ENCODE measurements at regions not wholly inside any gene's neighbourhood (a gene's known extent, or its start where the extent isn't known, plus 50 kb on each side); places are given as distances from the start of the nearest gene placed in this dataset.

GRCh38 chrX:38935561-38935960 lies 134.3 kb downstream of the MID1IP1 start:
- Mint-ChIP-seq H3K9me3 (no peaks in the 10 kb centered on the region), H3K27me3 (no peaks in the 10 kb centered on the region), H3K36me3 (ENCODE audit: low read depth) (no peaks in the 10 kb centered on the region), H3K27ac (no peak overlapping the region), H3K4me3 (no peak overlapping the region), H3K4me1 (ENCODE audit: low read depth) (no peaks in the 10 kb centered on the region)
- POLR2A ChIA-PET, result no interaction called here
- no peak for ATAC-seq
- intact Hi-C loops (cut with micrococcal nuclease), result no loop called here
- TF ChIP-seq, protein P1, sequence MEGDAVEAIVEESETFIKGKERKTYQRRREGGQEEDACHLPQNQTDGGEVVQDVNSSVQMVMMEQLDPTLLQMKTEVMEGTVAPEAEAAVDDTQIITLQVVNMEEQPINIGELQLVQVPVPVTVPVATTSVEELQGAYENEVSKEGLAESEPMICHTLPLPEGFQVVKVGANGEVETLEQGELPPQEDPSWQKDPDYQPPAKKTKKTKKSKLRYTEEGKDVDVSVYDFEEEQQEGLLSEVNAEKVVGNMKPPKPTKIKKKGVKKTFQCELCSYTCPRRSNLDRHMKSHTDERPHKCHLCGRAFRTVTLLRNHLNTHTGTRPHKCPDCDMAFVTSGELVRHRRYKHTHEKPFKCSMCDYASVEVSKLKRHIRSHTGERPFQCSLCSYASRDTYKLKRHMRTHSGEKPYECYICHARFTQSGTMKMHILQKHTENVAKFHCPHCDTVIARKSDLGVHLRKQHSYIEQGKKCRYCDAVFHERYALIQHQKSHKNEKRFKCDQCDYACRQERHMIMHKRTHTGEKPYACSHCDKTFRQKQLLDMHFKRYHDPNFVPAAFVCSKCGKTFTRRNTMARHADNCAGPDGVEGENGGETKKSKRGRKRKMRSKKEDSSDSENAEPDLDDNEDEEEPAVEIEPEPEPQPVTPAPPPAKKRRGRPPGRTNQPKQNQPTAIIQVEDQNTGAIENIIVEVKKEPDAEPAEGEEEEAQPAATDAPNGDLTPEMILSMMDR (IDR thresholded peaks at IDR 0.05), result no peak
- no peak for DNase-seq
- CTCF ChIA-PET, result no interaction called here

DNA sequence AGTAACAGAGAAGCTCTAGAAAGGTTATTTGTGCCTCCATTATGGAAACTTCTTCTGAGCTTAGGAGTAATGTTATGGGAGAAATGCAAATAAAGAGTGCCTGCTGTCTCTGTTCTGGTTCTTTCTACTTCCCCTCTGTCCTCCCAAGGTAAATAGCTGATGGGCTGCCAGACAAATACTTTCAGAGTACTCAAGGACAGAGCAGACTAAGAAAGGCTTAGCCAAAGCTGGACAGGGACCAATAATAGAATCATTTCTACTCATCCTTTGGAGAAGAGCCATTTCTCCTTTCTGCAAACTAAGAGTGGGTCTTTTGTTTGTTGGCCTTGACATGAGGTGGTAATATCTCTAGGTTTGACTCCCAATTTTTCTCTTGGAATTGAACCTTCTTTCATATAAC lies 136.1 kb downstream of the MID1IP1 start:
- Mint-ChIP-seq H3K36me3 (ENCODE audit: low read depth) (no peaks in the 10 kb centered on the region), H3K4me3 (no peak overlapping the region), H3K4me1 (ENCODE audit: low read depth) (no peaks in the 10 kb centered on the region), H3K9me3 (no peaks in the 10 kb centered on the region), H3K27me3 (no peaks in the 10 kb centered on the region), H3K27ac (no peak overlapping the region)
- ATAC-seq (no peak), DNase-seq (no peak)
- TF ChIP-seq, protein P1 (IDR thresholded peaks at IDR 0.05), result no peak
- ChIA-PET POLR2A (no interaction called here), CTCF (no interaction called here)
- intact Hi-C loops (cut with micrococcal nuclease), result no loop called here

DNA sequence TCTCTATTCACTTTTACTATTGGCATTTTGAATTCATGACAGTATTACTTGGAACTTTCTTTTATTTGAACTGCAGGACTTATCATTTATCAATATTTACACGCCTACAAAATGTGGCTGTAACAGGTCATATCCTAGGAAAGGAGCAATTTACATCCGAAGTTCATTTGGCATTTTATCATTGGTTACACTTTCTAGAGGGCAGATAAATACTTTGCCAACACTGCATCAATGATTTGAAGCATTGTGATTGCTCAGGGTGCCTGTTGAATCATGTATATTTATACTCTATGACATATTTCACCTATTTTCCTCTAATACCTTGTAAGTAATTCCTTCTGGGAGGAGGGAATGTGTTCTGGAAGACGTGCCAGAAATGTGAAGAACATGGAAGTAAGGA lies 136.7 kb downstream of the MID1IP1 start:
- H3K27ac Mint-ChIP-seq, result no peak overlapping the region
- H3K9me3 Mint-ChIP-seq, result no peaks in the 10 kb centered on the region
- ATAC-seq, result no peak
- ChIA-PET POLR2A (no interaction called here), CTCF (no interaction called here)
- DNase-seq, result no peak
- intact Hi-C loops (cut with micrococcal nuclease), result no loop called here
- TF ChIP-seq, protein P1 (IDR thresholded peaks at IDR 0.05), result no peak
- no peaks in the 10 kb centered on the region for H3K27me3 Mint-ChIP-seq
- H3K4me3 Mint-ChIP-seq, result no peak overlapping the region
- no peaks in the 10 kb centered on the region for H3K36me3 Mint-ChIP-seq (ENCODE audit: low read depth)
- no peaks in the 10 kb centered on the region for H3K4me1 Mint-ChIP-seq (ENCODE audit: low read depth)

DNA sequence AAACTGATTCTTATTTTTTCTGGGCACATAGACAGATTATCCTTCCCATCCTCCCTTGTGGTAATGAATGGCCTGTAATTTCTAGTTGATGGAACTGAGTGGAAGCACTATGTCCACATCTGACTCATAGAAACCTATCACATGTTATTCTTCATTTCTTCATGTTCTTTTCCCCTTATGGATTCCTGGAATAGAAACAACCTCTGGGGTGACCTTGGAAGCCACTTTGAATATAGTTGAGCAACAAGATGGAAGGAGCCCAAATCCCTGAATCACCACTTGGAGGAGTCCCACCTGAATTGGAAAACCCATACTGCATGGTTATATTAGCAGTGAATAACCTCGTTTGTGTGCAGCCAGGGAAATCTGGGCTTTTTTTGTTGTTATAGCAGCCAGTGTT lies 137.8 kb downstream of the MID1IP1 start:
- no peaks in the 10 kb centered on the region for H3K27me3 Mint-ChIP-seq
- CTCF ChIA-PET, result no interaction called here
- H3K36me3 Mint-ChIP-seq (ENCODE audit: low read depth), result no peaks in the 10 kb centered on the region
- no peaks in the 10 kb centered on the region for H3K9me3 Mint-ChIP-seq
- no peak for DNase-seq
- H3K4me1 Mint-ChIP-seq (ENCODE audit: low read depth), result no peaks in the 10 kb centered on the region
- intact Hi-C loops (cut with micrococcal nuclease), result no loop called here
- no peak for ATAC-seq
- POLR2A ChIA-PET, result no interaction called here
- TF ChIP-seq, protein P1 (IDR thresholded peaks at IDR 0.05), result no peak
- H3K4me3 Mint-ChIP-seq, result no peak overlapping the region
- no peak overlapping the region for H3K27ac Mint-ChIP-seq

- Mint-ChIP-seq H3K36me3 (ENCODE audit: low read depth) (no peaks in the 10 kb centered on the region), H3K27ac (no peak overlapping the region), H3K4me1 (ENCODE audit: low read depth) (no peaks in the 10 kb centered on the region), H3K27me3 (no peaks in the 10 kb centered on the region), H3K4me3 (no peak overlapping the region), H3K9me3 (no peaks in the 10 kb centered on the region)
- no peak for DNase-seq
- ChIA-PET POLR2A (no interaction called here), CTCF (interaction anchor here (0.7 kb wide), 1 partner anchor 126 kb away, joined by 3 read pairs; no protein-coding TSS in a partner anchor)
- ATAC-seq, result no peak
- TF ChIP-seq, protein P1 (IDR thresholded peaks at IDR 0.05), result no peak
- intact Hi-C loops (cut with micrococcal nuclease), result no loop called here
Observed at GRCh38 chrX:38940547-38940946, 139.3 kb downstream of the MID1IP1 start.
